Natural killer cell (primary cell): ENCODE measurements at regions not wholly inside any gene's neighbourhood (a gene's known extent, or its start where the extent isn't known, plus 50 kb on each side); places are given as distances from the start of the nearest gene placed in this dataset.
"Not testable (repeated sequence)": the region's sequence is repeated elsewhere in the genome, so short reads cannot be mapped to it uniquely, and the experiment has no call there.

ENCODE experiments used
- ATAC-seq, 3 donors: fragments of 150-1000 bp in 2 of 3; fragments of 200-7000 bp in 1 of 3; cut with Tn5 transposase; 1 replicate in 1 of 3; 2 replicates in 2 of 3; pipeline ENCODE4 v1.10.0; 2021; ENCODE audit warnings: mild to moderate bottlenecking in 2 of 3, moderate library complexity in 2 of 3
- DNase-seq, 2 donors: peaks; one replicate each; pipeline versions ENCODE4 v3.0.0 to v3.0.0-alpha.2; 2013 to 2021; ENCODE audit warnings: mixed read lengths in 1 of 2
- H3K27ac ChIP-seq: one replicate; pipeline ENCODE4 v1.5.1; 2013; ENCODE audit warnings: mild to moderate bottlenecking, low read length
- H3K27me3 ChIP-seq: one replicate; pipeline ENCODE4 v1.6.1; 2013; ENCODE audit warnings: low read length; ENCODE audit not compliant: control insufficient read depth, insufficient read depth
- H3K36me3 ChIP-seq: one replicate; pipeline ENCODE4 v1.6.1; 2013; ENCODE audit warnings: low read length; ENCODE audit not compliant: control insufficient read depth, insufficient read depth
- H3K4me1 ChIP-seq: one replicate; pipeline ENCODE4 v1.6.1; 2013; ENCODE audit warnings: low read length; ENCODE audit not compliant: control insufficient read depth, insufficient read depth
- H3K4me3 ChIP-seq: one replicate; pipeline ENCODE4 v1.5.1; 2013; ENCODE audit warnings: low read length
- H3K9me3 ChIP-seq: one replicate; pipeline ENCODE4 v1.6.1; 2013; ENCODE audit warnings: low read length; ENCODE audit not compliant: control insufficient read depth, insufficient read depth
- H3K27ac Mint-ChIP-seq, 2 donors: one replicate each; pipeline ENCODE4 v1.8.0; 2022; ENCODE audit warnings: mild to moderate bottlenecking in 2 of 2, mixed read lengths in 2 of 2, moderate library complexity in 1 of 2
- H3K27me3 Mint-ChIP-seq, 2 donors: one replicate each; pipeline ENCODE4 v1.8.0; 2022; ENCODE audit warnings: low read depth in 2 of 2, mixed read lengths in 2 of 2
- H3K36me3 Mint-ChIP-seq: one replicate; pipeline ENCODE4 v1.8.0; 2022; ENCODE audit warnings: mixed read lengths
- H3K4me1 Mint-ChIP-seq, 2 donors: one replicate each; pipeline ENCODE4 v1.8.0; 2022; ENCODE audit warnings: mixed read lengths in 2 of 2
- H3K4me3 Mint-ChIP-seq: one replicate; pipeline ENCODE4 v1.8.0; 2022; ENCODE audit warnings: mild to moderate bottlenecking, moderate library complexity, mixed read lengths
- H3K9me3 Mint-ChIP-seq, 2 donors: one replicate each; pipeline ENCODE4 v1.8.0; 2022; ENCODE audit warnings: mixed read lengths in 2 of 2
- WGBS: methylation state at CpG from one replicate; pipeline ENCODE4 v1.1.7; 2013; ENCODE audit warnings: missing lambda C conversion rate; ENCODE audit not compliant: insufficient coverage; 5-methylcytosine and 5-hydroxymethylcytosine counted together
- intact Hi-C: fragments of 100-400 bp; cut with micrococcal nuclease; formaldehyde crosslinking; loops from one replicate; pipeline ENCODE4 v1.14.2; 2022
- TF ChIP-seq, protein P1 (sequence below): fragments of 200-600 bp; IDR thresholded peaks from one replicate; pipeline ENCODE4 v1.8.0; 2022; ENCODE audit warnings: antibody characterized with exemption

DNA sequence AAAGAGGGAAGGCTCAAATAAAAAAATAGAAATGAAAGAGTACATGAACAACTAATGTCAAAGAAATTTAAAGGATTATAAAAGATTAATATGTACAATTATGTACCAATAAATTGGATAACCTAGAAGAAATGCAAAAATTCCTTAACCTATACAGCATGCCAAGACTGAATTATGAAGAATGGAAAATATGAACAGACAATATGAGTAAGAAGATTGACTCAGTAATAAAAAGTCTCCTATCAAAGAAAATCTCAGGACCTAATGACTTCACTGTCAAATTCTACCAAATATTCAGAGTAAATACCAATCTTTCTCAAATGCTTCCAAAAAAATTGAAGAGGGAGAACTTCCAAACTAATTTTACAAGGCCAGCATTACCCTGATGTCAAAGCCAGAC, 120.2 kb upstream of the SPOPL start:
- no peaks in the 10 kb centered on the region for H3K9me3 ChIP-seq
- H3K4me3 ChIP-seq = no peak overlapping the region
- H3K27me3 Mint-ChIP-seq = no peaks in the 10 kb centered on the region
- H3K36me3 Mint-ChIP-seq = peaks cover 11% of the 10 kb centered on the region
- no peaks in the 10 kb centered on the region for H3K4me1 ChIP-seq
- H3K36me3 ChIP-seq = no peaks in the 10 kb centered on the region
- no peak for DNase-seq
- ATAC-seq = no peak
- H3K4me3 Mint-ChIP-seq = no peak overlapping the region
- H3K4me1 Mint-ChIP-seq = no peaks in the 10 kb centered on the region
- TF ChIP-seq, protein P1, sequence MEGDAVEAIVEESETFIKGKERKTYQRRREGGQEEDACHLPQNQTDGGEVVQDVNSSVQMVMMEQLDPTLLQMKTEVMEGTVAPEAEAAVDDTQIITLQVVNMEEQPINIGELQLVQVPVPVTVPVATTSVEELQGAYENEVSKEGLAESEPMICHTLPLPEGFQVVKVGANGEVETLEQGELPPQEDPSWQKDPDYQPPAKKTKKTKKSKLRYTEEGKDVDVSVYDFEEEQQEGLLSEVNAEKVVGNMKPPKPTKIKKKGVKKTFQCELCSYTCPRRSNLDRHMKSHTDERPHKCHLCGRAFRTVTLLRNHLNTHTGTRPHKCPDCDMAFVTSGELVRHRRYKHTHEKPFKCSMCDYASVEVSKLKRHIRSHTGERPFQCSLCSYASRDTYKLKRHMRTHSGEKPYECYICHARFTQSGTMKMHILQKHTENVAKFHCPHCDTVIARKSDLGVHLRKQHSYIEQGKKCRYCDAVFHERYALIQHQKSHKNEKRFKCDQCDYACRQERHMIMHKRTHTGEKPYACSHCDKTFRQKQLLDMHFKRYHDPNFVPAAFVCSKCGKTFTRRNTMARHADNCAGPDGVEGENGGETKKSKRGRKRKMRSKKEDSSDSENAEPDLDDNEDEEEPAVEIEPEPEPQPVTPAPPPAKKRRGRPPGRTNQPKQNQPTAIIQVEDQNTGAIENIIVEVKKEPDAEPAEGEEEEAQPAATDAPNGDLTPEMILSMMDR = no peak
- H3K27ac Mint-ChIP-seq = no peak overlapping the region
- peaks cover 9 to 17% of the 10 kb centered on the region in 2 donors for H3K9me3 Mint-ChIP-seq
- H3K27ac ChIP-seq = no peak overlapping the region
- intact Hi-C loops = no loop called here
- no peaks in the 10 kb centered on the region for H3K27me3 ChIP-seq

DNA sequence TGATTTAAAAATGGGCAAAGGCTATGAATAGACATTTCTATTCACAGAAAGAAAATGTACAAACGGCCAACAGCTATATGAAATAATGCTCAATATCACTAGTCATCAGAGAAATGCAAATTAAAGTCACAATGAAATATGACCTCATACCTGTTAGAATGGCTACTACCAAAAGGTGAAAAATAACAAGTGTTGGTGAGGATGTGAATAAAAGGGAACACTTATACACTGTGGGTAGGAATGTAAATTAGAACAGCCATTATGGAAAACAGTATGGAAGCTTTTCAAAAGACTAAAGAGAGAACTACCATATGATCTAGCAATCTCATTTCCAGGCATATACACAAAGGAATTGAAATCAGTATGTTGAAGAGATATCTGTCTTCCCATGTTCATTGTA, 118.9 kb upstream of the SPOPL start:
- H3K36me3 Mint-ChIP-seq = peaks cover 11% of the 10 kb centered on the region
- H3K4me1 Mint-ChIP-seq = no peaks in the 10 kb centered on the region
- H3K27me3 ChIP-seq = no peaks in the 10 kb centered on the region
- no peaks in the 10 kb centered on the region for H3K4me1 ChIP-seq
- no peak overlapping the region for H3K27ac ChIP-seq
- TF ChIP-seq, protein P1 = no peak
- DNase-seq (no peak), ATAC-seq (no peak)
- no peak overlapping the region for H3K4me3 ChIP-seq
- no peaks in the 10 kb centered on the region for H3K9me3 ChIP-seq
- no CpG with 5 or more reads among the region's 1 CpG for WGBS
- no peaks in the 10 kb centered on the region for H3K36me3 ChIP-seq
- H3K9me3 Mint-ChIP-seq = peaks cover 9 to 17% of the 10 kb centered on the region in 2 donors
- no peaks in the 10 kb centered on the region for H3K27me3 Mint-ChIP-seq
- no peak overlapping the region for H3K4me3 Mint-ChIP-seq
- intact Hi-C loops = no loop called here
- H3K27ac Mint-ChIP-seq = no peak overlapping the region

DNA sequence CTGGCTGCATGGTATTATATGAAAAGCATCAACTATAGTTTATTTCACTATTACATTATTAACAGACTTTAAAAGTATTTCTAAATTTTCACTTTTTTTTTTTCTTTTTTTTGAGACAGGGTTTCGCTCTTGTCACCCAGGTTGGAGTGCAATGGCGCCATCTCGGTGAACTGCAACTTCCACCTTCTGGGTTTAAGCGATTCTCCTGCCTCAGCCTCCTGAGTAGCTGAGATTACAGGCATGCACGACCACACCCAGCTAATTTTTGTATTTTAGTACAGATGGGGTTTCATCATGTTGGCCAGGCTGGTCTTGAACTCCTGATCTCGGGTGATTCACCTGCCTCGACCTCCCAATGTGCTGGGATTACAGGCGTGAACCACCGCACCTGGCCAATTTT, 115.4 kb upstream of the SPOPL start:
- H3K27me3 ChIP-seq, H3K4me1 ChIP-seq, ATAC-seq, H3K27ac ChIP-seq, H3K4me3 Mint-ChIP-seq, H3K27me3 Mint-ChIP-seq, DNase-seq, H3K27ac Mint-ChIP-seq, intact Hi-C loops, H3K4me3 ChIP-seq, H3K4me1 Mint-ChIP-seq, H3K9me3 ChIP-seq, H3K36me3 ChIP-seq: not testable (repeated sequence)
- Mint-ChIP-seq H3K36me3 (peaks cover 11% of the 10 kb centered on the region), H3K9me3 (peaks cover 11 to 12% of the 10 kb centered on the region in 2 donors)
- 93% methylated on average over 7 of the region's 9 CpGs for WGBS

DNA sequence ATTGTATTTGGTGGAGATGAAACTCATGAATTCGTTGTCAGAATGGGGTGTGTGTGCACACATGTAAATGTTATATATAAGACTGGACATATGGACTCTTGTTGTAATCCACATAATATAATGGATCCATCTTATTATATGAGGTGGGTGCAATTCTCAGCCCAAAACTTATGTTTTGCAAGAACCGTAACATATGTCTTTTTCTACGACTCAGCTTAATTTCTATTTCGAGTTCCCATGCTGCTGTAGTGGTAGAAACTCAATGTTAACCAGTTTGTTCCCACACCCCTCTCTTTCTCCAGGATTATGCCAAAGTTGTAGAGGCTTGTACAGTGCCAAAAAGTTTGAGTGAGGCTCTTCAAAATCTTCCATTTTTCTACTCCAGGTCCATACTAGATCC, 112.5 kb upstream of the SPOPL start:
- 100% methylated on average over 4 of the region's 4 CpGs for WGBS
- TF ChIP-seq, protein P1 = no peak
- DNase-seq = no peak
- no peak overlapping the region for H3K4me3 ChIP-seq
- ATAC-seq = no peak
- H3K36me3 ChIP-seq = no peaks in the 10 kb centered on the region
- Mint-ChIP-seq H3K4me3 (no peak overlapping the region), H3K4me1 (no peaks in the 10 kb centered on the region), H3K27ac (no peak overlapping the region), H3K27me3 (no peaks in the 10 kb centered on the region), H3K9me3 (peaks cover 4 to 12% of the 10 kb centered on the region in 2 donors), H3K36me3 (no peaks in the 10 kb centered on the region)
- H3K9me3 ChIP-seq = no peaks in the 10 kb centered on the region
- H3K27ac ChIP-seq = no peak overlapping the region
- H3K4me1 ChIP-seq = no peaks in the 10 kb centered on the region
- intact Hi-C loops = no loop called here
- no peaks in the 10 kb centered on the region for H3K27me3 ChIP-seq
